SK-N-DZ (cell line): ENCODE measurements at regions not wholly inside any gene's neighbourhood (a gene's known extent, or its start where the extent isn't known, plus 50 kb on each side); places are given as distances from the start of the nearest gene placed in this dataset.

ENCODE experiments used
- DNase-seq: peaks from one replicate; pipeline ENCODE4 v3.0.0-alpha.2; 2015; ENCODE audit warnings: low spot score

- no peak for DNase-seq
Observed at GRCh38 chr6:133754298-133754697, 134.6 kb upstream of the TCF21 start.

- no peak for DNase-seq
Observed at GRCh38 chr6:133756078-133756695, 132.7 kb upstream of the TCF21 start.

- no peak for DNase-seq
Observed at GRCh38 chr6:133757335-133757734, 131.6 kb upstream of the TCF21 start.

GRCh38 chr6:133758815-133759335 lies 130.0 kb upstream of the TCF21 start:
- no peak for DNase-seq

- DNase-seq: no peak
Observed at GRCh38 chr6:133759524-133759923, 129.4 kb upstream of the TCF21 start.

GRCh38 chr6:133761706-133762105 lies 127.2 kb upstream of the TCF21 start:
- no peak for DNase-seq

- no peak for DNase-seq
Observed at GRCh38 chr6:133764008-133764753, 124.7 kb upstream of the TCF21 start.

- no peak for DNase-seq
Observed at GRCh38 chr6:133764754-133765208, 124.1 kb upstream of the TCF21 start.

- DNase-seq: no peak
Observed at GRCh38 chr6:133767357-133767970, 121.4 kb upstream of the TCF21 start.

GRCh38 chr6:133768656-133769295 lies 120.1 kb upstream of the TCF21 start:
- no peak for DNase-seq

GRCh38 chr6:133769463-133769862 lies 119.5 kb upstream of the TCF21 start:
- no peak for DNase-seq

- no peak for DNase-seq
Observed at GRCh38 chr6:133772567-133772966, 116.3 kb upstream of the TCF21 start.

- no peak for DNase-seq
Observed at GRCh38 chr6:133773776-133774175, 115.1 kb upstream of the TCF21 start.

- no peak for DNase-seq
Observed at GRCh38 chr6:133774356-133774755, 114.6 kb upstream of the TCF21 start.

GRCh38 chr6:133778414-133779130 lies 110.3 kb upstream of the TCF21 start:
- DNase-seq: no peak

- no peak for DNase-seq
Observed at GRCh38 chr6:133779916-133780695, 108.8 kb upstream of the TCF21 start.

- DNase-seq: no peak
Observed at GRCh38 chr6:133786016-133786415, 102.9 kb upstream of the TCF21 start.

GRCh38 chr6:133787122-133787521 lies 101.8 kb upstream of the TCF21 start:
- no peak for DNase-seq

GRCh38 chr6:133787859-133788505 lies 100.9 kb upstream of the TCF21 start:
- no peak for DNase-seq

GRCh38 chr6:133788556-133788955 lies 100.4 kb upstream of the TCF21 start:
- DNase-seq: no peak
